Dermis microvascular lymphatic vessel endothelial cell (primary cell): ENCODE measurements at regions not wholly inside any gene's neighbourhood (a gene's known extent, or its start where the extent isn't known, plus 50 kb on each side); places are given as distances from the start of the nearest gene placed in this dataset.

Experiments used
- DNase-seq, 2 donors: peaks; one replicate each; pipeline versions ENCODE4 v3.0.0 to v3.0.0-alpha.2; 2010; ENCODE audit warnings: low read depth in 2 of 2

GRCh38 chr17:70011750-70012149 is 63.3 kb upstream of the KCNJ16 start:
- no peak for DNase-seq

- no peak for DNase-seq
These were observed 61.1 kb upstream of the KCNJ16 start for GRCh38 chr17:70013911-70014310.

DNA sequence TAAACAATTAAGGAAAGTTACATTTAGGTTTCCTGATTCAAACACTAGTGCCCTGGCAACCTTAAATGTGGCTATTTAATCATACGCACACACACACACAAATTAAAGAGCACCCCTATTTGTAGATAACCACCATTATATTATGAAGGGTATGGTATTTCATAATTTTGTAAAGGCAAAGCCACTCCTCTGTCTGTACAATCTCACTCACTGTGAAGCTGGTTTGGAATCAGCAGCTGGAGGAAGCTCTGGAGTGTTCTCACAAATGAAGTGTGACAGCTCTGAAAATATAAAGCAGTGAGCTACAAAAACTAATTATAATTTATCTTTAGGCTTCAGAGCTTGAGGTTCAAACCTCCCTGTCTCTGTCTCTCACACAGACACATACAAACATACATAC is 57.9 kb upstream of the KCNJ16 start:
- no peak for DNase-seq

GRCh38 chr17:70017941-70018340 is 57.1 kb upstream of the KCNJ16 start:
- no peak for DNase-seq

DNA sequence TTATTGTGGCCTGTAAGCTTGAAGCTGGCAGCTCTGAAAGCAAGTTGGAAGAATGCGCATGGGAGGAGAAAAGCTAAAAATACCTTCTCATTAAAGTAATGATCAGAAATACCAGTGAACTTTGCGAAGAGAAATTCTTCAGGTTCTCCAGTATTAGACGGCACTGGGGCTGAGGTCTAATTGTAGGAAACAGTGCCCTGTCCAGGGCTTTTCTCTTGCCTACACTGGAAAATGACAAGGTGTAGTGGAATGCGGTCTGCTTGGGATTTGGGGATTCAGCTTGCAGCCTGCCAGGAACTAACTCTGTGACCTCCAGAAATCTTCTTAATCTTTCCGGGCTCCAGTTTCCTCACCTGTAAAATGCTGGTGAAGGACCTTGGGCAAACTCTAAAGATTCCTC is 53.3 kb upstream of the KCNJ16 start:
- no peak for DNase-seq

DNA sequence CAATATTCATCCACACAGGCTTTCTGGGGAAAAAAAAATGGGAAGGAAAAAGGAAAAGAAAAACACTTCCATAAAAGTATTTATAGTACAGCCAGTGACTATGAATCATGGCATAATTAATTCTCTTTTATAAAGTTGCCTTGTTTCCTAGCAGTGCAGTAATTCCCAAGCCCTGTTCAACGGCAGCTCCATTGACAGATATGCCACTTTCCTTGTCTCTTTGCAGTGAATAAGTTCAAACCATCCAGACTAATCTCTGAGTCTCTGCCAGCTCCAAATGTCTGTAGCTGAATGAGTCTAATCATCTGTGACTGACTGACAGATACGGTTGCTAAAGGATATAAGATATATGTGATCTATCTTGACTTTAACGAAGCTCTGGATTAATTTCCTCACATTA is 52.9 kb upstream of the KCNJ16 start:
- no peak for DNase-seq

DNA sequence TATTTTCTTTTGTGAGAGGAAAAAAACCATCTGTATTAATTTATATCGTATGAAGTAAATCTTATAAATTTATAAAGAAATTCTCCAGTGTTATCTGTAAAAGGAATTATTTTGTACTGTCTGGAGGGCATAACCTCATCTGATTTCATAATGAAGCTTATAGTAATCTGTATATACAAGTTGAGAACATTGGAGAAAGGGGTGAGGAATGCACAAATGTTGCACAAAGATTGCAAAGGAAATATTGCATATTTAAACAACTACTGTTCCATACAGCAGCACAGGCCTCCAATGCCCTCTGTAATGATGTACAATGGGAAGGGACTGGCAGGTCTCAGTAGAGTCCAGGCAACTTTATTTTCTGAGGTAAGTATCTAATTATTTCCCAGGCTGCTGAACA is 50.8 kb upstream of the KCNJ16 start:
- no peak for DNase-seq
